Activated T-cell treated with anti-CD3 and anti-CD28 coated beads, Interleukin-2, amount 50 U/mL, for 72 hours (primary cell): ENCODE measurements at regions not wholly inside any gene's neighbourhood (a gene's known extent, or its start where the extent isn't known, plus 50 kb on each side); places are given as distances from the start of the nearest gene placed in this dataset.
"Not testable (repeated sequence)": the region's sequence is repeated elsewhere in the genome, so short reads cannot be mapped to it uniquely, and the experiment has no call there.

Experiments used
- ATAC-seq, 2 donors: fragments of 150-1000 bp; cut with Tn5 transposase; replicated peaks in 1 of 2; 2 replicates each; pipeline ENCODE4 v1.10.0; 2021; ENCODE audit warnings: moderate library complexity in 2 of 2, mild to moderate bottlenecking in 1 of 2
- DNase-seq, 2 donors: peaks; one replicate each; pipeline ENCODE4 v3.0.0; 2021 to 2022; ENCODE audit warnings: mixed read lengths in 1 of 2
- H3K27ac Mint-ChIP-seq: one replicate; pipeline ENCODE4 v1.8.0; 2022; ENCODE audit warnings: mild to moderate bottlenecking, moderate library complexity, mixed read lengths
- H3K27me3 Mint-ChIP-seq: one replicate; pipeline ENCODE4 v1.8.0; 2022; ENCODE audit warnings: low read depth, mixed read lengths
- H3K36me3 Mint-ChIP-seq, 2 donors: one replicate each; pipeline ENCODE4 v1.8.0; 2022; ENCODE audit warnings: mixed read lengths in 2 of 2, mild to moderate bottlenecking in 1 of 2; ENCODE audit not compliant: insufficient read depth in 2 of 2
- H3K4me1 Mint-ChIP-seq: one replicate; pipeline ENCODE4 v1.8.0; 2022; ENCODE audit warnings: low read depth, mixed read lengths
- H3K4me3 Mint-ChIP-seq, 2 donors: one replicate each; pipeline ENCODE4 v1.8.0; 2022; ENCODE audit warnings: mild to moderate bottlenecking in 2 of 2, mixed read lengths in 2 of 2, moderate library complexity in 2 of 2
- H3K9me3 Mint-ChIP-seq, 2 donors: one replicate each; pipeline ENCODE4 v1.8.0; 2022; ENCODE audit warnings: mixed read lengths in 2 of 2

DNA sequence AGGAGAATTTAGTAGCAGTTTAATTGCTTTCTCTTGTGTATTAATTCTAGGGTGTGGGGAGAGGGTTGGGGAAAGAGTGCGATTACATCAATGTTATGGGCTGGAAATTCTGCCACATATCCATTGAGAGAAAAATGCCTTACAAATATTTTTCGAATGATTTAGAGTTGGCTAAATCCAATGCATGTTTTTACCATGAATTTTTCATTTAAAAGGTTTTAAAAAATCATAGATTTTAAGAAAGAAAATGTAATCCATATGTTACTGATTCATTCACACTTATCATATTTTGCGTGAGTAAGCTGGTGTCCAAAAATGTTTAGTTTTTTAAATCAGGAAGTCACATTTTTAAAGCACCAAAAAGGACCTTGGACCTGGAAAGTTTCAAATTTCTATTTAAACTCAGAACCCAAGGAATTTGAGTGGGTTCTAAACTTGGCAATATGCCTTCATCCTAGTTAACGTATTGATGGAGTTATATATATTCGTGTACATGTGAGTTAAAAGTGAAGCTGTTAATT is 627.4 kb upstream of the CITED2 start:
- ATAC-seq, result no peak
- DNase-seq, result no peak
- Mint-ChIP-seq H3K9me3 (peaks cover 0 to 3% of the 10 kb centered on the region in 2 donors), H3K36me3 (peaks cover 0 to 1% of the 10 kb centered on the region in 2 donors), H3K4me1 (no peaks in the 10 kb centered on the region), H3K4me3 (no peak overlapping the region), H3K27ac (no peak overlapping the region), H3K27me3 (no peaks in the 10 kb centered on the region)

DNA sequence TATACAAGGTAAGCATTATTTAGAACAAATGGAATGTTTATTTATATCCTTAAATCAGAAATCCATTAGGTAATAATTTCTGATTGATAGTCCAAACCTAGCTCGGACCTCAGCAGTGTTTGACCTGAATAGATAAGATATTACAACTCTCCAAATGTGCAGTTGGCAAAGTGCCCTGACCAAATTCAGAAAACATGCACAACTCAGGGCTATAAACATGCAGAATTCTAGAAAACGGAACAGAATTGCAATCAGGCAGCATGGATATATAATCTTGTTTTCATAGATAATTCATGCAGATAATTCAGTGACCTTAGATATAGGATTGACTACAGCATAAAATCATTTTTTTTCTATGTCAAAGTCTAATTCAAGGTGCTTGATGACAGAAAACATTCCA is 626.6 kb upstream of the CITED2 start:
- Mint-ChIP-seq H3K4me3 (no peak overlapping the region), H3K36me3 (no peaks in the 10 kb centered on the region), H3K27ac (no peak overlapping the region), H3K9me3 (no peaks in the 10 kb centered on the region), H3K4me1 (no peaks in the 10 kb centered on the region), H3K27me3 (no peaks in the 10 kb centered on the region)
- DNase-seq (no peak), ATAC-seq (no peak)

DNA sequence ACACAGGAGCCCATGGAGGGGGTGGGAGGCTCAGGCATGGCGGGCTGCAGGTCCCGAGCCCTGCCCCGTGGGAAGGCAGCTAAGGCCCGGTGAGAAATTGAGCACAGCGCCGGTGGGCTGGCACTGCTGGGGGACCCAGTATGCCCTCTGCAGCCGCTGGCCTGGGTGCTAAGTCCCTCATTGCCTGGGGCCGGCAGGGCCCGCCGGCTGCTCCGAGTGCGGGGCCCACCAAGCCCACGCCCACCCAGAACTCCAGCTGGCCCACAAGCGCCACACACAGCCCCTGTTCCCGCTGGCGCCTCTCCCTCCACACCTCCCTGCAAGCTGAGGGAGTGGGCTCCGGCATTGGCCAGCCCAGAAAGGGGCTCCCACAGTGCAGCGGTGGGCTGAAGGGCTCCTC is 625.2 kb upstream of the CITED2 start:
- H3K27me3 Mint-ChIP-seq, H3K9me3 Mint-ChIP-seq, H3K27ac Mint-ChIP-seq, ATAC-seq, H3K36me3 Mint-ChIP-seq, H3K4me3 Mint-ChIP-seq, H3K4me1 Mint-ChIP-seq, DNase-seq: not testable (repeated sequence)

DNA sequence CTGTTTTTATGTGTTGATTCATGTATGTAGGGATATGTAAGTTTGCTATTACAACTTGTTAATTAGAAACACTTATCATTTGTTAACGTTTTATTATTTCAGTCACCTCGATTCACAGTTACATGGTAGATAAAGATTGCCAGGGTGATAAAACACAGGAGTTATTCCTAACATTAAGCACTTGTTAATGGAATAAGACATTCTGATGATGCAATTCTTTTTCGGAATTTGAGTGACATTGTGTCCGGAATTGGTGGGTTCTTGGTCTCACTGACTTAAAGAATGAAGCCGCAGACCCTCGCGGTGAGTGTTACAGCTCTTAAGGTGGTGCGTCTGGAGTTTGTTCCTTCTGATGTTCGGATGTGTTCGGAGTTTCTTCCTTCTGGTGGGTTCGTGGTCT is 624.0 kb upstream of the CITED2 start:
- ATAC-seq, H3K4me3 Mint-ChIP-seq, H3K4me1 Mint-ChIP-seq, H3K9me3 Mint-ChIP-seq, DNase-seq, H3K36me3 Mint-ChIP-seq, H3K27ac Mint-ChIP-seq, H3K27me3 Mint-ChIP-seq: not testable (repeated sequence)

DNA sequence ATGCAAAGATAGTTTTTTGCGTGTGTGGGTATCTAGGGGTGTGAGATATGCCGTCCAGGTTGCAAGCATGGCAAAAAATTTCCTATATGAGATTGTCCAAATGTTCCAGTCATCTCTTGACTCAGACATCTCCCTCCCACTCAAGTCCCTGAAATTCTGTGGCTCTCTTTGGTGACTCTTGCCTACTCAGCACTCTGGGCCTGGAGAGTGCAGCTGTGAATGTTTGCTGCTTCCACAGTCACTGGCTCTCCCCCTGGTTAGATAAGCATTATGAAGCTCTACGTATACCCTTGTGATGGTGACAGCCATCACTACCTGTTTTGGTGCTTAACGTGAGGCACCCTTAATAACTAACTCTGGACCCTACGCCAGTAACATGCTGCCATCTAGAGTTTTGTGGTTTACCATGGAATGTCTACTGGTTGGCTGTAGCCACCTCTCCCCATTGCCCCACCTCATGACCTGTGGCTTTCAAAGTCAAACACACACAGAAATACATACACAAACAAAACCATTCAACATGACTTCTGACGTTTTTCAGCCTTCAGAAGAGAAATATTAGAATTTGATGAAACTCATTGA is 621.9 kb upstream of the CITED2 start:
- DNase-seq (no peak), ATAC-seq (no peak)
- Mint-ChIP-seq H3K36me3 (no peaks in the 10 kb centered on the region), H3K4me1 (no peaks in the 10 kb centered on the region), H3K9me3 (no peaks in the 10 kb centered on the region), H3K27me3 (no peaks in the 10 kb centered on the region), H3K4me3 (no peak overlapping the region), H3K27ac (no peak overlapping the region)

DNA sequence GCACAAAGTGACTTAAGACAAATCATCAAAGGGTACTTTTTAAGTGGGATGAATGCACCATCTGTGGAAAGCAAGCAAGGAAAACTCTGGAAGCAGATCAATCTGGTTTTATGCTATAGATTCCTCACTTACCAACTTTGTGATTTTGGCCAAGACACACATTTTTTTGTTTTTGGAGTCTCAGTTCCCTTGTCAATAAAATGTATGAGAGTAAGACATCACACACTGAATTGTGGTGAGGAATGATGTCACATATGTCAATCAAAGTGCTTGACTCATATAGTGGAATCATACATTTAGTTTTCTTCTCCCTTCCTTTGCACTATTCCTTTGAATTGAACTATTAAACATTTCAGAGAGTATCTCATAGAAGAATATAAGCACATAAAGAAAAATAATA is 620.5 kb upstream of the CITED2 start:
- Mint-ChIP-seq H3K9me3 (no peaks in the 10 kb centered on the region), H3K36me3 (no peaks in the 10 kb centered on the region), H3K27ac (no peak overlapping the region), H3K4me3 (no peak overlapping the region), H3K4me1 (no peaks in the 10 kb centered on the region), H3K27me3 (no peaks in the 10 kb centered on the region)
- DNase-seq (no peak), ATAC-seq (no peak)

DNA sequence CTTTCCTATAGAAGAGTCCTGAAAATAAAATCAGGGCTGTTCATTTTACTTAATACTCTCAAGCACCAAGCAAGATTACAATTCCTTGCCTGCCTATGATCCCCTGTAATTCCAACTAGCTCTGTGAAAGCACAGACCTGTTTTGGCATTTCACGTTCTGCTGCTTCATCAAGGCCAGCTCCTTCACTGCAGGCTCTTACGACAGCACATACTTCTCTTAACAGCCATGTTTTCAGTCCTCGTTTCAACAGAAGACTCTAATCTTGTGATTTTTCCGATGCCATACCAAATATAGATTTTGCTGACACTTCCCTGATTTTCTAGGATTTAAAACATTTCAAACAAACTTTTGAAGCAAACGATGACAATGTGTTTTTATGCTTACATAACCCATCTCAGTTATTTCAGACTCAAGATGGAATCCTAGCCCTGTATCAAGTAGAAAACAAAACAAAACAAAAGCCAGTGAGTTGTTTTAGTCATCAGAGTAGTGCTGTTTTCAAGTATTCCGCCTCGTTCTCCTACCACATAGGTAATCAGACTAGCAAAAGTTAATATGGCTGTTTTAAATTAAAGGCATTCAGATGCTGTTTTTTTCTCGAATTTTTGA is 616.5 kb upstream of the CITED2 start:
- DNase-seq (no peak), ATAC-seq (no peak)
- Mint-ChIP-seq H3K4me3 (no peak overlapping the region), H3K36me3 (no peaks in the 10 kb centered on the region), H3K27me3 (no peaks in the 10 kb centered on the region), H3K9me3 (no peaks in the 10 kb centered on the region), H3K27ac (no peak overlapping the region), H3K4me1 (no peaks in the 10 kb centered on the region)

DNA sequence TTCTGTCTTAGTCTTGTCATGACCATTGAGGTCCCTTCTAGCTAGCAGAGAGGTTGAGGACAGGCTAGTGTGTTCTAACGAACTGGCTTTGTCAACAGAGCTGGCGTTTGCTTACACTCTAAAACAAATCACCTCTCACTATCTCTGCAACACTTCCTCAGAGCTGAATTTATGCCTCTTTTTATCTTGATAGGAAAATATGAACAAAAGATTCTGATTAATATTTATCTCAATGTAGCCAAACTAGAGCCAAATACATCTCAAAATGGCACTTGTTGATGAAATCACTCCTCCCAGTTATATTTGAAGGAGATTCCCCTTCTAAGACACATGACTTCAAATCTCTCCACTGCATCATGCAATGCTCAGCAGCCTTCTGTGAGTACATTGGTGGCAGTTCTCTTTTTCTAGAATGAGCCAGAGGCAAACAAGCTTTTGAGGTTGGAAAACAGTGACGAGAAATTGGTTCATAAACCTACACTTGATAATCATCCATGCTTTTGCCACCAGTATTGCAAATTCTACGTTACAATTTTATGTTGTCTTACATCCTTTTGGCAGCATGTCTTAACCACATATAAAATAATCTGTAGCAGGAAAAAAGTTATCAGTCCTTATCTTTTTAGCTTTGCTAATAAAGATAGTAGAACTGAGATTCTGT is 615.7 kb upstream of the CITED2 start:
- Mint-ChIP-seq H3K36me3 (no peaks in the 10 kb centered on the region), H3K9me3 (no peaks in the 10 kb centered on the region), H3K27ac (no peak overlapping the region), H3K4me3 (no peak overlapping the region), H3K4me1 (no peaks in the 10 kb centered on the region), H3K27me3 (no peaks in the 10 kb centered on the region)
- ATAC-seq, result no peak
- no peak for DNase-seq

DNA sequence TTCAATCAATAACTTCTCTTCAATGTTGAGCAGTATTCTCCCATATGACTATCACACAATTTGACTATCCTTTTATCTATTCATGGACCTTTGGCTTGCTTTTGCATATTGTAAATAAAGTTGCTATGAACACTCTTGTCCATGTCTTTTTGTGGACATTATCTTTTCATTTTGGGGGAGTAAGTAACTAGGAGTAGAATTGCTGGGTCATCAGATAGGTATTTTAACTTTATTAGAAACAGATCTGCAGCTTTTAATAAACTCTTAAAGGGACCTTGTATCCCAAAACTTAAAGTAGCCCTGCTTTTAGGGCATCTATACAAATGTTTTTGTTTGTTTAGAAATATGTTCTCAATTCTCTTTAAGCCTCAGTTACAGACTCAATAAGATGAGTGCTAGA is 614.2 kb upstream of the CITED2 start:
- no peak overlapping the region for H3K27ac Mint-ChIP-seq

DNA sequence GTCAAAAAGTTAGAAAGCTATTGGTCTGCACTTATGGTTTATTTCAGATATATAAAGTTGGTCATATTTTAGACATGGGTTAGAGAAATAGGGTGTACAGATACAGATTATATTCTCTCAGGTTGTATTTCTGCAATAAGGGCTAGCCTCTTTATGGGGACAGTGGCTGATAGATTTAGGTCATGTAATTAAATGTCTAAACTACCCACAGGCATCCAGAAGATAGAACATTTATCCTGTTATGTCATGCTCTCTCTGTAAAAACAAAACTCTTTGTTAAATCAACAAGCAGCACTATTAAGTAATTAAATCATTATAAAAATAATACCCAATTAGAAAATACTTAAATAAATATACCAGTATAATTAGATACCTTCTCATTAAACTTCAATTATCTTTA is 612.6 kb upstream of the CITED2 start:
- Mint-ChIP-seq H3K9me3 (no peaks in the 10 kb centered on the region), H3K4me3 (no peak overlapping the region), H3K4me1 (peaks cover 2% of the 10 kb centered on the region), H3K27me3 (no peaks in the 10 kb centered on the region), H3K36me3 (no peaks in the 10 kb centered on the region), H3K27ac (no peak overlapping the region)
- ATAC-seq, result no peak
- DNase-seq, result no peak

More for the DNA sequence above, 614.2 kb upstream of the CITED2 start:
- no peaks in the 10 kb centered on the region for H3K4me1 Mint-ChIP-seq
- DNase-seq, result no peak
- no peaks in the 10 kb centered on the region for H3K9me3 Mint-ChIP-seq
- no peaks in the 10 kb centered on the region for H3K27me3 Mint-ChIP-seq
- ATAC-seq, result no peak
- H3K36me3 Mint-ChIP-seq, result no peaks in the 10 kb centered on the region
- no peak overlapping the region for H3K4me3 Mint-ChIP-seq

DNA sequence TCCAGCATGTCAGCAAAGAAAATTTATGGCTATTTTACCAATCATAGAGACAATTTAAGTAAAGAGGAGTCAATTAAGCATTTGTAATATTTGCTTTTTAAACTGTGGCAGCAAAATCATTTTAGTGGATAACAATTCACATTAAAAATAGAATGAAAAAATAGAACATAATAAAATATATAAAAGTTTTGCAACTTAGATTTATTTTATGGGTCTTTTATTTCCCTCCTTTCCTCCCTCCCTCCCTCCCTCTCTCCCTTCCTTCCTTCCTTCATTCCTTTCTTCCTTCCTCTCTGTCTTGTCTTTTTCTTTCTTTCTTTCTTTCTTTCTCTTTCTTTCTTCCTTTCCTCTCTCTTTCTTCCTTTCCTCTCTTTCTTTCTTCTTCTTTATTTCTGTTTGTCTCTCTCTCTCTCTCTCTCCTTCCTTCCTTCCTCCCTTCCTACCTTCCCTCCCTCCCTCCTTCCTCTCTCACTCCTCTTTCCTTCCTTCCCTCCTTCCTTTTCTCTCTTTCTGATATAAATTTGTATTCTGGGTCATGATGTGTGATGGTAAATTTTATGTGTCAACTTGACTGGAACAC is 610.9 kb upstream of the CITED2 start:
- no peaks in the 10 kb centered on the region for H3K9me3 Mint-ChIP-seq
- H3K4me3 Mint-ChIP-seq, result no peak overlapping the region
- ATAC-seq (no peak), DNase-seq (no peak)
- H3K27ac Mint-ChIP-seq, result no peak overlapping the region
- H3K36me3 Mint-ChIP-seq, result no peaks in the 10 kb centered on the region
- no peaks in the 10 kb centered on the region for H3K27me3 Mint-ChIP-seq
- peaks cover 11% of the 10 kb centered on the region for H3K4me1 Mint-ChIP-seq

DNA sequence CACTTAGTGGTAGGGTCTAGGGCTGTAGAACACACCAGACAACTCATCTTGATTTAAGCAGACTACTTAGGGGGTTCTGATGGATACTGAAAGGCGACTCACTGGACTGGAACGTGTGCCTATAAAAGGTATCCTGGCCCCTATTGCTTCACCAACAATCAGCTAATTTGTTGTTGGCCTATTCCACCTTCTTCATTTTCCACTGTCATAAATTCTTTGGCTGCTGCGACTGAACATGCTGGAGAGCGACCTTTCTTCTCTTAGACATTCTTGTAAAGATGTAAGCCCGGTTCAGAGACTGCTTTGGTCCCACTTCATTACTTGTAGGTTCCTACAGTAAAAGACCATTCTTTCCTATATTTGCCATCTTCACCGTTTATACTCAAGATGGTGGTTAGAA is 609.9 kb upstream of the CITED2 start:
- no peaks in the 10 kb centered on the region for H3K9me3 Mint-ChIP-seq
- H3K27me3 Mint-ChIP-seq, result no peaks in the 10 kb centered on the region
- H3K4me3 Mint-ChIP-seq, result no peak overlapping the region
- H3K4me1 Mint-ChIP-seq, result peaks cover 11% of the 10 kb centered on the region
- H3K27ac Mint-ChIP-seq, result no peak overlapping the region
- DNase-seq (no peak), ATAC-seq (no peak)
- no peaks in the 10 kb centered on the region for H3K36me3 Mint-ChIP-seq

DNA sequence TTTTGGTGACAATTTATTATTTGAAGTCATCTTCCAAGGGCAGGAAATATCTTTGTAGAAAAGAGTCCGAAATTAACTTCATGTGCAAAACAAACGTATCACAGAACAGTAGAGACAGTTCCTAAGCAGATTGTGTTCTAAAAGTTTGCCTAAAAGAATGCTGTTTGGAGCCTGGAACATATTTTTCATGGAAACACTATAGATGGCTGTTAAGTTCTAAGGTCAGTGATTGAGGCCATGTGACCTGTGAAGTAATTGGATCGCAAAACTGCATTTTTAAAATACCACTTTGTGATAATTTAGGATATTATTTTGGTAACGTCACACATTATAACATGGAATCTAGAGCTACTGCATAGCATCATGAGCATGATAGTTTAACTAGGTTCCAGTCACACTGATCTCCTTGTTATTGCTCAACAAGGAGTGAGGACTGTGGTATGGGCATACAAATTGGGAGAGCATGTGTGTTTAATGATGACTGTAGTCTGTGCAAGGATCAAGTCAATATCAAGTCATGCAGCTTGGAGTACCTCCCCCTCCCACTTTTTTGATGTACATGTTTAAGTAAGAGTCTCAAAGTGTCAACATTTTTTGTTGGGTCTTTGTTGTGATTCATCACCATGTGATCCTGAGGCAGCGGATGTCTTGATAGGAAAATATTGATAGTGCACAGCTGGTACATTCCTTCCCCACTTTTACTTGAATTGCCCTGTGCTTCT is 609.3 kb upstream of the CITED2 start:
- Mint-ChIP-seq H3K4me3 (no peak overlapping the region), H3K27me3 (no peaks in the 10 kb centered on the region), H3K9me3 (no peaks in the 10 kb centered on the region), H3K27ac (no peak overlapping the region), H3K36me3 (no peaks in the 10 kb centered on the region), H3K4me1 (peaks cover 11% of the 10 kb centered on the region)
- ATAC-seq (no peak), DNase-seq (no peak)
